Large intestine (tissue), 3 donors: ENCODE measurements at regions not wholly inside any gene's neighbourhood (a gene's known extent, or its start where the extent isn't known, plus 50 kb on each side); places are given as distances from the start of the nearest gene placed in this dataset.
A peak's percentile ranks its signal among the peaks of the same experiment; 100 is the strongest.
"Not testable (repeated sequence)": the region's sequence is repeated elsewhere in the genome, so short reads cannot be mapped to it uniquely, and the experiment has no call there.

Experiments used
- DNase-seq, 2 donors: peaks; one replicate each; pipeline versions ENCODE4 v3.0.0 to v3.0.0-alpha.2; 2013
- H3K27ac ChIP-seq: one replicate; pipeline ENCODE4 v1.5.1; 2013; ENCODE audit warnings: low read length
- H3K27me3 ChIP-seq: 2 replicates; pipeline ENCODE4 v1.6.1; 2013; ENCODE audit warnings: low read length; ENCODE audit not compliant: control insufficient read depth, insufficient read depth
- H3K36me3 ChIP-seq: 2 replicates; pipeline ENCODE4 v1.6.1; 2013; ENCODE audit warnings: low read length; ENCODE audit not compliant: control insufficient read depth, insufficient read depth
- H3K4me1 ChIP-seq: one replicate; pipeline ENCODE4 v1.6.1; 2013; ENCODE audit warnings: low read length; ENCODE audit not compliant: control insufficient read depth, insufficient read depth
- H3K4me3 ChIP-seq: one replicate; pipeline ENCODE4 v1.5.1; 2013; ENCODE audit warnings: low read length
- H3K9me3 ChIP-seq: one replicate; pipeline ENCODE4 v1.6.1; 2013; ENCODE audit warnings: mild to moderate bottlenecking, low read depth, low read length, moderate library complexity; ENCODE audit not compliant: control insufficient read depth
- WGBS: methylation state at CpG from one replicate; pipeline ENCODE4 v1.1.5; 2013; ENCODE audit warnings: low lambda C conversion rate; ENCODE audit not compliant: insufficient coverage; 5-methylcytosine and 5-hydroxymethylcytosine counted together

GRCh38 chr2:234565842-234566619 is 69.2 kb upstream of the ARL4C start:
- 60% methylated on average over 1 of the region's 10 CpGs for WGBS
- no peak for DNase-seq
- H3K4me3 ChIP-seq: no peak overlapping the region
- no peaks in the 10 kb centered on the region for H3K27me3 ChIP-seq
- no peak overlapping the region for H3K27ac ChIP-seq
- no peaks in the 10 kb centered on the region for H3K4me1 ChIP-seq
- H3K36me3 ChIP-seq: no peaks in the 10 kb centered on the region
- peaks cover 3% of the 10 kb centered on the region for H3K9me3 ChIP-seq

GRCh38 chr2:234565201-234565600 is 68.3 kb upstream of the ARL4C start:
- no peak for DNase-seq
- Histone ChIP-seq H3K27me3 (no peaks in the 10 kb centered on the region), H3K27ac (no peak overlapping the region), H3K4me3 (no peak overlapping the region), H3K9me3 (peaks cover 3% of the 10 kb centered on the region), H3K36me3 (no peaks in the 10 kb centered on the region), H3K4me1 (no peaks in the 10 kb centered on the region)
- WGBS: no CpG with 5 or more reads among the region's 1 CpG

- WGBS: 40% methylated on average over 1 of the region's 2 CpGs
- H3K36me3 ChIP-seq: no peaks in the 10 kb centered on the region
- DNase-seq: no peak
- H3K4me1 ChIP-seq: no peaks in the 10 kb centered on the region
- H3K4me3 ChIP-seq: no peak overlapping the region
- H3K9me3 ChIP-seq: peaks cover 3% of the 10 kb centered on the region
- no peaks in the 10 kb centered on the region for H3K27me3 ChIP-seq
- H3K27ac ChIP-seq: no peak overlapping the region
These were observed 67.8 kb upstream of the ARL4C start for GRCh38 chr2:234564699-234565098.

DNA sequence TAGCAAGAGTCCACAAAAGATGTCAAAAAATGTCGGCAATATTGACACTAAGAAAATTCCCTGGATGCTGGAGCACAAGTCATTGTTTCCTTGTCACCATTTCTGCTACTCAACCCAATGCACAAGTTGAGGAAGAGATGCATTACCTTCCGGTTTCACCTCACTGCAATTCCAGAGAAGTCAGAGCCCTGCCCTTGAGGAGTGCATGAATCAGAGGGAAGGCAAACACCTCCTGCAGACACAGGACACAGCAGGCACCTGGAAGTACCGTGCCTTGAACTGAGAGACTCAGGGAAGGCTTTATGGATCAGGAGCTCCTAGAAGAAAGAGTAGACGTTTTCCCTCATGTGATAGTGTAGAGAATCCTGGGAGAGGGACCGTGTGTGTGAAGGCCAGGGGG is 62.7 kb upstream of the ARL4C start:
- no peaks in the 10 kb centered on the region for H3K36me3 ChIP-seq
- DNase-seq: no peak
- no peak overlapping the region for H3K4me3 ChIP-seq
- no peaks in the 10 kb centered on the region for H3K27me3 ChIP-seq
- H3K27ac ChIP-seq: no peak overlapping the region
- peaks cover 6% of the 10 kb centered on the region for H3K9me3 ChIP-seq
- H3K4me1 ChIP-seq: no peaks in the 10 kb centered on the region
- WGBS: no CpG with 5 or more reads among the region's 5 CpGs

- no peak for DNase-seq
- WGBS: 100% methylated on average over 3 of the region's 4 CpGs
- no peak overlapping the region for H3K4me3 ChIP-seq
- H3K36me3 ChIP-seq: no peaks in the 10 kb centered on the region
- H3K27me3 ChIP-seq: no peaks in the 10 kb centered on the region
- no peak overlapping the region for H3K27ac ChIP-seq
- no peaks in the 10 kb centered on the region for H3K4me1 ChIP-seq
- peaks cover 6% of the 10 kb centered on the region for H3K9me3 ChIP-seq
These were observed 61.8 kb upstream of the ARL4C start for GRCh38 chr2:234558642-234559041.

- no CpG with 5 or more reads among the region's 5 CpGs for WGBS
- H3K36me3 ChIP-seq: no peaks in the 10 kb centered on the region
- no peak for DNase-seq
These were observed 60.1 kb upstream of the ARL4C start for GRCh38 chr2:234556848-234557573.

GRCh38 chr2:234555616-234556249 is 58.9 kb upstream of the ARL4C start:
- no peaks in the 10 kb centered on the region for H3K27me3 ChIP-seq
- DNase-seq: peak in 1 of 2 donors; percentile 17
- WGBS: 80% methylated on average over 3 of the region's 9 CpGs

More at GRCh38 chr2:234556848-234557573, 60.1 kb upstream of the ARL4C start:
- H3K4me3 ChIP-seq: no peak overlapping the region
- H3K9me3 ChIP-seq: peaks cover 5% of the 10 kb centered on the region
- no peaks in the 10 kb centered on the region for H3K4me1 ChIP-seq
- no peaks in the 10 kb centered on the region for H3K27me3 ChIP-seq
- no peak overlapping the region for H3K27ac ChIP-seq

GRCh38 chr2:234555161-234555560 is 58.3 kb upstream of the ARL4C start:
- H3K36me3 ChIP-seq: no peaks in the 10 kb centered on the region
- no peak for DNase-seq

More at GRCh38 chr2:234555616-234556249, 58.9 kb upstream of the ARL4C start:
- Histone ChIP-seq H3K36me3 (no peaks in the 10 kb centered on the region), H3K4me3 (no peak overlapping the region), H3K9me3 (peaks cover 3% of the 10 kb centered on the region), H3K4me1 (no peaks in the 10 kb centered on the region), H3K27ac (no peak overlapping the region)

GRCh38 chr2:234553223-234553622 is 56.3 kb upstream of the ARL4C start:
- DNase-seq, H3K4me1 ChIP-seq, H3K36me3 ChIP-seq, H3K27ac ChIP-seq, H3K27me3 ChIP-seq, H3K4me3 ChIP-seq, H3K9me3 ChIP-seq: not testable (repeated sequence)
- no CpG with 5 or more reads among the region's 15 CpGs for WGBS

More at GRCh38 chr2:234555161-234555560, 58.3 kb upstream of the ARL4C start:
- no peak overlapping the region for H3K4me3 ChIP-seq
- H3K27ac ChIP-seq: no peak overlapping the region
- H3K27me3 ChIP-seq: peaks cover 2% of the 10 kb centered on the region
- peaks cover 3% of the 10 kb centered on the region for H3K9me3 ChIP-seq
- H3K4me1 ChIP-seq: no peaks in the 10 kb centered on the region

DNA sequence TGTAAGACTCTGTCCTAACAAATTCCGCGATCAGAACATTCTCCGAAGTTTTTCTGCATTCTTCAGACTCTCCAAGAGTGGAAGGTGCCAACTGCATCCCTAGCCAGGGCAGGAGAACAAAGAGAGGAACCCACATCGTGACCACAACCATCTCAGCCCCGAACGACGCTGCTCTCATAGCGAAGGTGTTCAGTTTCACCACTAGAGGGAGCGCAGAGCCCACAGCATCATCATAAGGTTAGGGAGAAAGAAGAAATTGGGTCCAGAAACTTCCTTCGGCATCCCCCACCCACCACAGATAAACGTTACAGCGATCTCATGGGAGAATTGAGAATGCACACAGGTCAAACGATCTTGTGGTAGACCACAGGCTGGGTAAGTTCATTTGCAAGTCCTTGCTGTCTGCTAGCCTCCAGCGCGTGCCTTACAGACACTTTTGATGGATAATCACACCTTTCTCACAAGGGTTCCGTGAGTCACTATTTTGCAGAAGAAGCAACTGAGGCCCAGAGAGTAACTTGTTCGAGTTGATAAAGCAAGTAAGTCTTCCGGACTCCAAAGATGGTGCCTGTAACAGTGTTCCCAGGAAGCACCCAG is 53.7 kb upstream of the ARL4C start:
- Histone ChIP-seq H3K4me3 (no peak overlapping the region), H3K36me3 (no peaks in the 10 kb centered on the region), H3K27me3 (peaks cover 2% of the 10 kb centered on the region), H3K27ac (no peak overlapping the region), H3K4me1 (no peaks in the 10 kb centered on the region), H3K9me3 (peaks cover 3% of the 10 kb centered on the region)
- no CpG with 5 or more reads among the region's 18 CpGs for WGBS
- peak; percentile 48 to 51 for DNase-seq
